ENCODE measurements at regions not wholly inside any gene's neighbourhood (a gene's known extent, or its start where the extent isn't known, plus 50 kb on each side); places are given as distances from the start of the nearest gene placed in this dataset.

DNA sequence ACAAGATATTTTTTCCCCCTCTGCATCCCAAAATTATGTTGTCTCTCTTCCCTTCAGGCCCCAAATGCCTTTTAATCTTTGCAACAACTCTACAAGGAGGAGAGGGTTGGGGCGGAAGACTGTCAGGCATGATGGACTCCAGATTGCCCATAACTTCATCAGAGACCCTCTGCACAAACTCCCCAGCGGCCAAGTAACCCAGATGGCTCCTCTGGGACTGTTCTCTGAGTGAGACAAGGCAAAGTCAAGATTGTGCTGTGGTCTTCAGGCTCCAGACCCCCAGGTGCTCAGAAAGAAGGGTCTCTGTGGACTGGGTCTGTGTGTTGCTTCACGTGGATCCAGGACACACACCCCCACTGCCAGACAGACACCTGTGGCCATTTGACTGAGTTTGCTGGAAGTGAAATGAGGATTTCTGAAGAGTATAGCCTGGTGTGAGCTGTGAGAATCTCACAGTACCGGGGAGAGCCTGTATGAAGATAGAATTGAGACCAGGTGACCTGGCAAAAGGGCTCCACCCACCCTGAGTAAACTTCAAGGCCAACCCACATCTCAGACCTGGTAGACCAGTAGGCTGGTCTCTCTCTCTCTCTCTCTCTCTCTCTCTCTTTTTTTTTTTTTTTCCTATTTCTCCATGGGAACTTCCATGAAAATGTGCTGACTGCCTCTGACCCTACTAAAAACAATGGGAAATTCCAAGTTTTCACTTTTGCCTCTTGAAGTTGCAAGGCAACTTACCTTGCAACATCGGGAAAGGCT is 354.1 kb downstream of the SOX9 start:
- peaks cover 47% of the 10 kb centered on the region for H3K4me1 Mint-ChIP-seq
- no peaks in the 10 kb centered on the region for H3K79me2 ChIP-seq (replicated peaks; ENCODE audit: insufficient read depth)
- H3K4me3 ChIP-seq: no peak overlapping the region
- H3K4me1 ChIP-seq (ENCODE audit: insufficient read depth): peaks cover 31% of the 10 kb centered on the region
- peak overlapping the region; percentile 69 for H3K4me2 ChIP-seq
- H3K27ac ChIP-seq (ENCODE audit: low read depth): peak overlapping the region; percentile 99
- no peaks in the 10 kb centered on the region for H3K36me3 ChIP-seq (ENCODE audit: insufficient read depth)
- no peaks in the 10 kb centered on the region for H3K27me3 ChIP-seq (ENCODE audit: insufficient read depth)
- DNase-seq (ENCODE audit: low spot score): peak; percentile 36
- no peak for TF ChIP-seq JUNB (IDR thresholded peaks at IDR 0.05; ENCODE audit: unreplicated experiment)
- no peak for TF ChIP-seq EZH2 (IDR thresholded peaks at IDR 0.05; ENCODE audit: low read depth, unreplicated experiment)
- TF ChIP-seq EZH2phosphoT487 (IDR thresholded peaks at IDR 0.05; ENCODE audit: unreplicated experiment): no peak
- no peak for TF ChIP-seq ZNF114 (CRISPR knock-in tag; IDR thresholded peaks at IDR 0.05)
- TF ChIP-seq POLR2AphosphoS5 (IDR thresholded peaks at IDR 0.05; ENCODE audit: low read depth): no peak
- TF ChIP-seq, protein P1, sequence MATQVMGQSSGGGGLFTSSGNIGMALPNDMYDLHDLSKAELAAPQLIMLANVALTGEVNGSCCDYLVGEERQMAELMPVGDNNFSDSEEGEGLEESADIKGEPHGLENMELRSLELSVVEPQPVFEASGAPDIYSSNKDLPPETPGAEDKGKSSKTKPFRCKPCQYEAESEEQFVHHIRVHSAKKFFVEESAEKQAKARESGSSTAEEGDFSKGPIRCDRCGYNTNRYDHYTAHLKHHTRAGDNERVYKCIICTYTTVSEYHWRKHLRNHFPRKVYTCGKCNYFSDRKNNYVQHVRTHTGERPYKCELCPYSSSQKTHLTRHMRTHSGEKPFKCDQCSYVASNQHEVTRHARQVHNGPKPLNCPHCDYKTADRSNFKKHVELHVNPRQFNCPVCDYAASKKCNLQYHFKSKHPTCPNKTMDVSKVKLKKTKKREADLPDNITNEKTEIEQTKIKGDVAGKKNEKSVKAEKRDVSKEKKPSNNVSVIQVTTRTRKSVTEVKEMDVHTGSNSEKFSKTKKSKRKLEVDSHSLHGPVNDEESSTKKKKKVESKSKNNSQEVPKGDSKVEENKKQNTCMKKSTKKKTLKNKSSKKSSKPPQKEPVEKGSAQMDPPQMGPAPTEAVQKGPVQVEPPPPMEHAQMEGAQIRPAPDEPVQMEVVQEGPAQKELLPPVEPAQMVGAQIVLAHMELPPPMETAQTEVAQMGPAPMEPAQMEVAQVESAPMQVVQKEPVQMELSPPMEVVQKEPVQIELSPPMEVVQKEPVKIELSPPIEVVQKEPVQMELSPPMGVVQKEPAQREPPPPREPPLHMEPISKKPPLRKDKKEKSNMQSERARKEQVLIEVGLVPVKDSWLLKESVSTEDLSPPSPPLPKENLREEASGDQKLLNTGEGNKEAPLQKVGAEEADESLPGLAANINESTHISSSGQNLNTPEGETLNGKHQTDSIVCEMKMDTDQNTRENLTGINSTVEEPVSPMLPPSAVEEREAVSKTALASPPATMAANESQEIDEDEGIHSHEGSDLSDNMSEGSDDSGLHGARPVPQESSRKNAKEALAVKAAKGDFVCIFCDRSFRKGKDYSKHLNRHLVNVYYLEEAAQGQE (IDR thresholded peaks at IDR 0.05; ENCODE audit: unreplicated experiment): no peak
- TF ChIP-seq, protein P2, sequence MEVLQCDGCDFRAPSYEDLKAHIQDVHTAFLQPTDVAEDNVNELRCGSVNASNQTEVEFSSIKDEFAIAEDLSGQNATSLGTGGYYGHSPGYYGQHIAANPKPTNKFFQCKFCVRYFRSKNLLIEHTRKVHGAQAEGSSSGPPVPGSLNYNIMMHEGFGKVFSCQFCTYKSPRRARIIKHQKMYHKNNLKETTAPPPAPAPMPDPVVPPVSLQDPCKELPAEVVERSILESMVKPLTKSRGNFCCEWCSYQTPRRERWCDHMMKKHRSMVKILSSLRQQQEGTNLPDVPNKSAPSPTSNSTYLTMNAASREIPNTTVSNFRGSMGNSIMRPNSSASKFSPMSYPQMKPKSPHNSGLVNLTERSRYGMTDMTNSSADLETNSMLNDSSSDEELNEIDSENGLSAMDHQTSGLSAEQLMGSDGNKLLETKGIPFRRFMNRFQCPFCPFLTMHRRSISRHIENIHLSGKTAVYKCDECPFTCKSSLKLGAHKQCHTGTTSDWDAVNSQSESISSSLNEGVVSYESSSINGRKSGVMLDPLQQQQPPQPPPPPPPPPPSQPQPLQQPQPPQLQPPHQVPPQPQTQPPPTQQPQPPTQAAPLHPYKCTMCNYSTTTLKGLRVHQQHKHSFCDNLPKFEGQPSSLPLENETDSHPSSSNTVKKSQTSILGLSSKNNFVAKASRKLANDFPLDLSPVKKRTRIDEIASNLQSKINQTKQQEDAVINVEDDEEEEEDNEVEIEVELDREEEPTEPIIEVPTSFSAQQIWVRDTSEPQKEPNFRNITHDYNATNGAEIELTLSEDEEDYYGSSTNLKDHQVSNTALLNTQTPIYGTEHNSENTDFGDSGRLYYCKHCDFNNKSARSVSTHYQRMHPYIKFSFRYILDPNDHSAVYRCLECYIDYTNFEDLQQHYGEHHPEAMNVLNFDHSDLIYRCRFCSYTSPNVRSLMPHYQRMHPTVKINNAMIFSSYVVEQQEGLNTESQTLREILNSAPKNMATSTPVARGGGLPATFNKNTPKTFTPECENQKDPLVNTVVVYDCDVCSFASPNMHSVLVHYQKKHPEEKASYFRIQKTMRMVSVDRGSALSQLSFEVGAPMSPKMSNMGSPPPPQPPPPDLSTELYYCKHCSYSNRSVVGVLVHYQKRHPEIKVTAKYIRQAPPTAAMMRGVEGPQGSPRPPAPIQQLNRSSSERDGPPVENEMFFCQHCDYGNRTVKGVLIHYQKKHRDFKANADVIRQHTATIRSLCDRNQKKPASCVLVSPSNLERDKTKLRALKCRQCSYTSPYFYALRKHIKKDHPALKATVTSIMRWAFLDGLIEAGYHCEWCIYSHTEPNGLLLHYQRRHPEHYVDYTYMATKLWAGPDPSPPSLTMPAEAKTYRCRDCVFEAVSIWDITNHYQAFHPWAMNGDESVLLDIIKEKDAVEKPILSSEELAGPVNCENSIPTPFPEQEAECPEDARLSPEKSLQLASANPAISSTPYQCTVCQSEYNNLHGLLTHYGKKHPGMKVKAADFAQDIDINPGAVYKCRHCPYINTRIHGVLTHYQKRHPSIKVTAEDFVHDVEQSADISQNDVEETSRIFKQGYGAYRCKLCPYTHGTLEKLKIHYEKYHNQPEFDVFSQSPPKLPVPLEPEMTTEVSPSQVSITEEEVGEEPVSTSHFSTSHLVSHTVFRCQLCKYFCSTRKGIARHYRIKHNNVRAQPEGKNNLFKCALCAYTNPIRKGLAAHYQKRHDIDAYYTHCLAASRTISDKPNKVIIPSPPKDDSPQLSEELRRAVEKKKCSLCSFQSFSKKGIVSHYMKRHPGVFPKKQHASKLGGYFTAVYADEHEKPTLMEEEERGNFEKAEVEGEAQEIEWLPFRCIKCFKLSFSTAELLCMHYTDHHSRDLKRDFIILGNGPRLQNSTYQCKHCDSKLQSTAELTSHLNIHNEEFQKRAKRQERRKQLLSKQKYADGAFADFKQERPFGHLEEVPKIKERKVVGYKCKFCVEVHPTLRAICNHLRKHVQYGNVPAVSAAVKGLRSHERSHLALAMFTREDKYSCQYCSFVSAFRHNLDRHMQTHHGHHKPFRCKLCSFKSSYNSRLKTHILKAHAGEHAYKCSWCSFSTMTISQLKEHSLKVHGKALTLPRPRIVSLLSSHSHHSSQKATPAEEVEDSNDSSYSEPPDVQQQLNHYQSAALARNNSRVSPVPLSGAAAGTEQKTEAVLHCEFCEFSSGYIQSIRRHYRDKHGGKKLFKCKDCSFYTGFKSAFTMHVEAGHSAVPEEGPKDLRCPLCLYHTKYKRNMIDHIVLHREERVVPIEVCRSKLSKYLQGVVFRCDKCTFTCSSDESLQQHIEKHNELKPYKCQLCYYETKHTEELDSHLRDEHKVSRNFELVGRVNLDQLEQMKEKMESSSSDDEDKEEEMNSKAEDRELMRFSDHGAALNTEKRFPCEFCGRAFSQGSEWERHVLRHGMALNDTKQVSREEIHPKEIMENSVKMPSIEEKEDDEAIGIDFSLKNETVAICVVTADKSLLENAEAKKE (CRISPR knock-in tag; IDR thresholded peaks at IDR 0.05): no peak
- no peak for TF ChIP-seq ZNF331 (CRISPR knock-in tag; IDR thresholded peaks at IDR 0.05; ENCODE audit: low read depth)
- TF ChIP-seq, protein P3, sequence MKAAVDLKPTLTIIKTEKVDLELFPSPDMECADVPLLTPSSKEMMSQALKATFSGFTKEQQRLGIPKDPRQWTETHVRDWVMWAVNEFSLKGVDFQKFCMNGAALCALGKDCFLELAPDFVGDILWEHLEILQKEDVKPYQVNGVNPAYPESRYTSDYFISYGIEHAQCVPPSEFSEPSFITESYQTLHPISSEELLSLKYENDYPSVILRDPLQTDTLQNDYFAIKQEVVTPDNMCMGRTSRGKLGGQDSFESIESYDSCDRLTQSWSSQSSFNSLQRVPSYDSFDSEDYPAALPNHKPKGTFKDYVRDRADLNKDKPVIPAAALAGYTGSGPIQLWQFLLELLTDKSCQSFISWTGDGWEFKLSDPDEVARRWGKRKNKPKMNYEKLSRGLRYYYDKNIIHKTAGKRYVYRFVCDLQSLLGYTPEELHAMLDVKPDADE (IDR thresholded peaks at IDR 0.05): no peak
- no peak for TF ChIP-seq CREB1 (CRISPR knock-in tag; IDR thresholded peaks at IDR 0.05; ENCODE audit: low read depth)
- no peaks in the 10 kb centered on the region; the same call in 1 of the 2 replicates for H3F3A ChIP-seq (replicated peaks; ENCODE audit: low read depth)
- H3K9me2 ChIP-seq (ENCODE audit: insufficient read depth): 0 out of 2 replicates have a peak, but pooled peaks cover 4% of the 10 kb centered on the region
- H3K27ac Mint-ChIP-seq: peak overlapping the region; percentile 97
- H4K20me1 ChIP-seq (replicated peaks; ENCODE audit: insufficient read depth): no peaks in the 10 kb centered on the region
- H3K9me3 Mint-ChIP-seq: peaks cover 6% of the 10 kb centered on the region; the same call in 1 of the 3 replicates
- peaks cover 15% of the 10 kb centered on the region for H3K27me3 Mint-ChIP-seq (ENCODE audit: insufficient read depth, low read depth, poor library complexity)
- H2AFZ ChIP-seq: peak overlapping the region; percentile 69; the same call in 1 of the 2 replicates
- peak; percentile 19 for ATAC-seq
- peaks cover 3% of the 10 kb centered on the region; the same call in 1 of the 3 replicates for H3K36me3 Mint-ChIP-seq (ENCODE audit: low read depth)
- H3K4me3 Mint-ChIP-seq: peak overlapping the region; percentile 42; the same call in 1 of the 3 replicates

All from GM23338 (cell line).